ENCODE measurements at regions not wholly inside any gene's neighbourhood (a gene's known extent, or its start where the extent isn't known, plus 50 kb on each side); places are given as distances from the start of the nearest gene placed in this dataset.

DNA sequence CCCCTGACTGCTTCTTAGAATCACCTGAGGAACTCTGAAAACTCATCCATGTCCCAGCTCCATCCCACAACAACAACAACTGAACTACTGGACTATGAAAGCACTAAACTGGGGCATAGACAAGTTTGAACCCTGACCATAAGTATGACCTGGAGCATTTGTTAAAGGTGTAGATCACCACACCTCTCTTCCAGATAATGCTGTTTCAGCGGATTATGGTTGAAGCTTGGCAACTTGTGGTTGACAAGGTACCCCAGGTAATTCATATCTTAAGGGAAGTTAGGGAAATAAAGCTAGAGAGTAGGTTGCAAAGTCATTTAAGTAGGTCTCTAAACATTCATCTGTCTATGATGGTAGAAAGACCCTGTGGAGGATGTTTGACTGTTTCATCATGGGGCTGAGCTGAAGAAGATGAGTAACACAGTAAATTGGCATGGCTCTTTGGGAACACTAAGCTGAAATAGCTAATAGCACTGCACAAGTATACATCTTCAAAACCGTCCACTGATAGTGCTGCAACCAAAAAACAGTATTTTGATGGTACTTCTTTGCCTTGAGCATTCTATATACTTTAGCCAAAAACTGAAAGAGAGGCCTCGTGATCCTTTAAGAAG lies 80.2 kb downstream of the TMEM174 start:
- Histone ChIP-seq H3K9me3 (no peaks in the 10 kb centered on the region), H3K4me1 (no peaks in the 10 kb centered on the region), H3K4me3 (no peak overlapping the region), H3K36me3 (no peaks in the 10 kb centered on the region), H3K27me3 (no peaks in the 10 kb centered on the region), H3K27ac (no peak overlapping the region)
- TF ChIP-seq POLR2A (IDR thresholded peaks at IDR 0.05) (no peak), CTCF (IDR thresholded peaks at IDR 0.05) (no peak)
- DNase-seq: no peak

DNA sequence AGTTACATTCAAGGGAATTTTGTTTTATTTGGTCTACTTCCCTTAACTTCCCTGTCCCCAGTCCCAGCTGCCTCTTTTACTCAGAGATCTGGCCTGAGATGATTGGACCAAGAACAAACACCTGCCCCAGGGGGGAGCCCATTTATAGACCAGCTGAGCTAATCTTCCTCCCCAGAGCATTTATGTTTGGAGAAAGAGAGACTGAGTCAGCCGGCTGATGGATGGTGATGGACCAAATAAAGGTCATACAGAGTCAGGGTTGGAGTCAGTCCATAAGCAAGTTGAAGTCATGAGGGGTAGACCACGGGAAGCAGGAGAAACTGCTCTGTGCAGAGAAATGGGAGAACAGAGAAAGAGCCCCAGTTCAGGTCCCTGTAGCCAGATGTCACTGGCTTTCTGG lies 77.7 kb downstream of the TMEM174 start:
- H3K9me3 ChIP-seq: no peaks in the 10 kb centered on the region
- no peak overlapping the region for H3K4me3 ChIP-seq
- no peaks in the 10 kb centered on the region for H3K27me3 ChIP-seq
- no peaks in the 10 kb centered on the region for H3K4me1 ChIP-seq
- H3K27ac ChIP-seq: no peak overlapping the region
- DNase-seq: no peak
- no peaks in the 10 kb centered on the region for H3K36me3 ChIP-seq
- TF ChIP-seq POLR2A (IDR thresholded peaks at IDR 0.05): no peak
- TF ChIP-seq CTCF (IDR thresholded peaks at IDR 0.05): no peak

DNA sequence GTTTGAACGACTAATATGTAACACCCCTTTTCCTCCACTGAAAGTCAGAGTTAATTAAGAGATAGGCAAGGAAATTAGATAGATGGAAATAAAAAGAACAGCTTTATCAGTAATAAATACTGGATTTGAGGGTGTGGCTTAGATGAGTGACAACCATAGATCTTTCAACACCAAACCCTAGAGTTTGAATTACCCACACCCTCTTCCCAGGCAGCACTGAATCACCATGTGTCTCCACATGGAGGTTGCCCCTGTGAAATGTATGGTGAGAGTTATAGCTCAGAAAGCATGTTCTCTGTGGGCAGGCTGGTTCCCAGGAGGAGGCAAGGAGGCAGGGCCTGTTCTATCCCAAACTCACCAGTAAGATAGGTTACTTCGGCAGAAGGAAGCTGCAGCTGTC lies 69.7 kb downstream of the TMEM174 start:
- H3K4me3 ChIP-seq: no peak overlapping the region
- TF ChIP-seq POLR2A (IDR thresholded peaks at IDR 0.05) (no peak), CTCF (IDR thresholded peaks at IDR 0.05) (no peak)
- no peak overlapping the region for H3K27ac ChIP-seq
- H3K36me3 ChIP-seq: no peaks in the 10 kb centered on the region
- no peaks in the 10 kb centered on the region for H3K9me3 ChIP-seq
- no peaks in the 10 kb centered on the region for H3K27me3 ChIP-seq
- DNase-seq: no peak
- no peaks in the 10 kb centered on the region for H3K4me1 ChIP-seq

- Histone ChIP-seq H3K27ac (no peak overlapping the region), H3K4me1 (peaks cover 0 to 4% (median 2%) of the 10 kb centered on the region in 4 donors), H3K27me3 (peaks cover 0 to 2% of the 10 kb centered on the region in 2 donors), H3K9me3 (no peaks in the 10 kb centered on the region), H3K4me3 (no peak overlapping the region), H3K36me3 (no peaks in the 10 kb centered on the region)
- no peak for DNase-seq
- TF ChIP-seq POLR2A (IDR thresholded peaks at IDR 0.05) (no peak), CTCF (IDR thresholded peaks at IDR 0.05) (no peak)
Observed at GRCh38 chr5:73238873-73239272, 65.9 kb downstream of the TMEM174 start.

- Histone ChIP-seq H3K27ac (no peak overlapping the region), H3K36me3 (no peaks in the 10 kb centered on the region), H3K9me3 (no peaks in the 10 kb centered on the region), H3K27me3 (peaks cover 0 to 13% of the 10 kb centered on the region in 2 donors), H3K4me1 (peaks cover 0 to 14% (median 7%) of the 10 kb centered on the region in 4 donors), H3K4me3 (no peak overlapping the region)
- TF ChIP-seq CTCF (IDR thresholded peaks at IDR 0.05): no peak
- no peak for TF ChIP-seq POLR2A (IDR thresholded peaks at IDR 0.05)
- DNase-seq: no peak
Observed at GRCh38 chr5:73236541-73237128, 63.6 kb downstream of the TMEM174 start.

Measured in Peyer's patch (tissue), 4 donors.